ENCODE measurements at regions not wholly inside any gene's neighbourhood (a gene's known extent, or its start where the extent isn't known, plus 50 kb on each side); places are given as distances from the start of the nearest gene placed in this dataset.
"Not testable (repeated sequence)": the region's sequence is repeated elsewhere in the genome, so short reads cannot be mapped to it uniquely, and the experiment has no call there.

DNA sequence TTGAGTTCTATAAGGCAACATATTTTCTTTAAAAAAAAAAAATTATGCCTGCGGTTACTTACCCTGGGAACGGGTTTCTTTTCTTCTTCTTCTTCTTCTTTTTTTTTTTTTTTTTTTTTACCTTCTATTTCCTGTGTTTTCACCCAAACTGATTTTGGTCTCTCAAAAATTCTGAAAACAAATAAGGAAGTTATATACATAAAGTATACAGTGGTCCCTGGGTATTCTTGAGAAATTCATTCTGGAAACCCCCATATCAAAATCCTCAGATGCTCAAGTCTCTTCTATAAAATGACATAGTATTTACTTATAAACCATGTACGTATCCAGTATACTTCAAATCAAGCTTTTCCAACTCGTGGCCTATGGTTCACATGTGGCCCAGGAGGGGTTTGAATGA lies 326.7 kb downstream of the MAT2B start:
- no peaks in the 10 kb centered on the region for H3K27me3 Mint-ChIP-seq
- no peak for DNase-seq
- peaks cover 4% of the 10 kb centered on the region for H3K9me3 Mint-ChIP-seq
- no peak overlapping the region for H3K4me3 Mint-ChIP-seq
- CTCF ChIA-PET = no interaction called here
- no peaks in the 10 kb centered on the region for H3K4me1 Mint-ChIP-seq (ENCODE audit: low read depth)
- H3K27ac Mint-ChIP-seq = no peak overlapping the region
- H3K36me3 Mint-ChIP-seq = no peaks in the 10 kb centered on the region
- intact Hi-C loops (cut with micrococcal nuclease) = no loop called here
- POLR2A ChIA-PET = no interaction called here

DNA sequence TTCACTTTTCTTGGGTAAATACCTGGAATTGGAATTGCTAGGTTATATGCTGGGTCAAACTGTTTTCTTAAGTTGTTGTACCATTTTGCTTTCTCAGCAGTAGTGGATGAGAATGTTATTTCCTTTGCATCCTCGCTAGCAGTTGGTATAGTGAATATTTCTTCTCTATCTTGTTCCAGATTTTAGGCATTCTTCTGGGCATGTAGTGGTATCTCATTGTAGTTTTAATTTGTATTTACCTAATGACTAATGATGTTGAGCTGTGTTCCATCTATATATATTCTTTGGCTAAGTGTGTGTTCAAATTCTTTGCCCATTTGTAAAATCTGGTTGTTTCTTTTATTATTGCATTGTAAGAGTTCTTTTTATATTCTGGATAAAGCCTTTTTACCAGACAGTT lies 333.3 kb downstream of the MAT2B start:
- Mint-ChIP-seq H3K27ac (no peak overlapping the region), H3K4me1 (ENCODE audit: low read depth) (no peaks in the 10 kb centered on the region), H3K27me3 (no peaks in the 10 kb centered on the region), H3K36me3 (no peaks in the 10 kb centered on the region), H3K9me3 (no peaks in the 10 kb centered on the region), H3K4me3 (no peak overlapping the region)
- POLR2A ChIA-PET = no interaction called here
- intact Hi-C loops (cut with micrococcal nuclease) = no loop called here
- no peak for DNase-seq
- CTCF ChIA-PET = interaction anchor here (0.6 kb wide), 1 partner anchor 150 kb away, joined by 3 read pairs; no protein-coding TSS in a partner anchor

DNA sequence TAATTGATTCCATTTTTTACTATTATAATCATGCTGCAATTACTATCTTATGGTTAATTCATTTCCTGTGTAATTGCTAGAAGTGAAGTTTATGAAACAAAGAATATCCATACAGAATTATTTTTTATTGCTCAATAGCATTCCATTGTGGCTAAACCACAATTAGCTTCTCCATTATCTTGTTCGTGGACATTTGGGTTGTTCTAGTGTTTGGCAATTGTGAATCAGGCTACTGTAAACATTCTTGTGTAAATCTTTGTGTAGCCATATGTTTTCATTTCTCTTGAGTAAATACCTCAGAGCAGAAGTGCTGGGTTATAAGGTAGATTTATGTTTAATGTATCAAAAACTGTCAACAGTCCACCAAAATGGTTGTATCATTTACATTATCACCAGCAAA lies 341.1 kb downstream of the MAT2B start:
- ChIA-PET POLR2A (no interaction called here), CTCF (no interaction called here)
- Mint-ChIP-seq H3K9me3 (peaks cover 8% of the 10 kb centered on the region), H3K36me3 (no peaks in the 10 kb centered on the region), H3K4me3 (no peak overlapping the region), H3K4me1 (ENCODE audit: low read depth) (no peaks in the 10 kb centered on the region), H3K27me3 (no peaks in the 10 kb centered on the region), H3K27ac (no peak overlapping the region)
- DNase-seq = no peak
- intact Hi-C loops (cut with micrococcal nuclease) = no loop called here

DNA sequence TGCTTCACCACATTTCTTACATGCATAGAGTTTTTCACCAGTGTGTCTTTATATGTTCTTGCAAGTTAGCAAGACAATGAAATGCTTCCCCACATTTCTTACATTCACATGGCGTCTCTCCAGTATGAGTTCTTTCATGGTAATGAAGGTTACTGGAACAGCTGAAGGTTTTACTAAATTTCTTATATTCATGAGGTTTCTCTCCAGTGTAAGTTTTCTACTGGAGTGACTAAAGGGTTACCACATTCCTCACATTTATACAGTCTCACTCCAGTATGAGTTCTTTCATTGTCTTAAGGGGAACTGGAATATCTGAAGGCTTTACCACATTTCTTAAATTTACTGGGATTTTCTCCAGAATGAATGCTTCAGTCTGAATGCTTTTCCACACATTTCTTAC lies 350.3 kb downstream of the MAT2B start:
- Mint-ChIP-seq H3K9me3 (peaks cover 19% of the 10 kb centered on the region), H3K27ac (no peak overlapping the region), H3K27me3 (no peaks in the 10 kb centered on the region), H3K36me3 (no peaks in the 10 kb centered on the region), H3K4me3 (no peak overlapping the region), H3K4me1 (ENCODE audit: low read depth) (no peaks in the 10 kb centered on the region)
- intact Hi-C loops (cut with micrococcal nuclease) = no loop called here
- POLR2A ChIA-PET = no interaction called here
- no peak for DNase-seq
- CTCF ChIA-PET = no interaction called here

DNA sequence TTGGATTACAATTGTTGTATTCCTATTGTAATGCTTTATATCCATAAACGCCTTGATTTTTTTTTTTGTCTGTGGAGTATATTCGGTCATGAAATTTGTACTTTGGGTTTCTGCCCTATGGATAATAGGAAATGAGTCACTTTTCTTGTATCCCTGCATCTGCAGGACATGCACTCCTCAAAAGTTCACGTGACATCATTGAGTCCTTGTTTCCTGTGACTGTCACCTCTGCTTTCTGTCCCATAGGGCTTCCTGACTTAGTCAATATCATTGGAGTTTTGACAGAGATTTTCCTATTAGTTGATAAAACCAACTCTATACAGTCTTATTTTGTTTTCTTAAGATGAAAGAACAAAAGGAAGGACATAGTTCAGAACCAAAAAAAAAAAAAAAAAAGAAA lies 356.3 kb downstream of the MAT2B start:
- Mint-ChIP-seq H3K4me3 (no peak overlapping the region), H3K36me3 (no peaks in the 10 kb centered on the region), H3K9me3 (no peaks in the 10 kb centered on the region), H3K4me1 (ENCODE audit: low read depth) (no peaks in the 10 kb centered on the region), H3K27ac (no peak overlapping the region), H3K27me3 (no peaks in the 10 kb centered on the region)
- intact Hi-C loops (cut with micrococcal nuclease) = no loop called here
- ChIA-PET POLR2A (no interaction called here), CTCF (no interaction called here)
- no peak for DNase-seq

DNA sequence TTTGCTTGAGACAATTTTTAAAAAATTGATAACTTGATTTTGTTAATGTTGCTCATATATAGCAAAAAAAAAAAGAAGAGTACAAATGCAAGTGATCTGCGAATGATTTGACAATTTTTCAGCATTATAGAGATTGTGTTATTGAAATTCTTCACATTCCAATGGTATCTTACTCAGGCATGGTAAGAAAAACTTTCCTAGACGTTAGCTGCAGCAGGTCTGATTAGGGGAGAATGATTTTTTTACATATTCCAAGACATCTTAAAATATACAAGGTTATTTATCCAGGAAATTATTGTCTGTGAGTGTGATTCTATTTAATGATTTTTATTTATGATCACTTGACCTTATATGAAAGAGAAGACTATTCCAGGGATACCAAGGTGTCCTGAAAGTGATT lies 361.9 kb downstream of the MAT2B start:
- no peak for DNase-seq
- peaks cover under 1% of the 10 kb centered on the region for H3K9me3 Mint-ChIP-seq
- no peak overlapping the region for H3K4me3 Mint-ChIP-seq
- ChIA-PET POLR2A (no interaction called here), CTCF (no interaction called here)
- H3K36me3 Mint-ChIP-seq = no peaks in the 10 kb centered on the region
- no peaks in the 10 kb centered on the region for H3K27me3 Mint-ChIP-seq
- intact Hi-C loops (cut with micrococcal nuclease) = no loop called here
- no peak overlapping the region for H3K27ac Mint-ChIP-seq
- no peaks in the 10 kb centered on the region for H3K4me1 Mint-ChIP-seq (ENCODE audit: low read depth)

DNA sequence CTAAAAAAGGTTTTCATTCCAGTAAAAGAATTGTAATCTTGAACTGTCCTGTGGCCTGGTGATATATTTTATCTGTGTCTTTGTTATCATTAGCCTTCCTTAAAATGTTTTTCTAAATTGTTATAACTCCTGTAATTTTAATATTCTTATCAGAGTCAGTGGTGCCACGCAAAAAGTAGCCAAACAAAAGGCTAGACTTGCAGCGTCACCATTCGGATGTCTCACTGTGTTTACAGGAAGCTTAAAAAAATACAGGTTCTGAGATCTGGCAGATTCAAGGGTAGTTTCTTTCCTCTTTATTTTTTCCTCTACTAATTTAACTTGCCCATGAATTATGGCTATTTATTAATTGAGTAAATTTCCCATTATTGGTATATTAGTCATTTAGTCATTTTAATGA lies 362.3 kb downstream of the MAT2B start:
- intact Hi-C loops (cut with micrococcal nuclease) = no loop called here
- H3K27me3 Mint-ChIP-seq = no peaks in the 10 kb centered on the region
- CTCF ChIA-PET = no interaction called here
- H3K27ac Mint-ChIP-seq = no peak overlapping the region
- H3K4me3 Mint-ChIP-seq = no peak overlapping the region
- no peak for DNase-seq
- H3K36me3 Mint-ChIP-seq = no peaks in the 10 kb centered on the region
- POLR2A ChIA-PET = no interaction called here
- H3K9me3 Mint-ChIP-seq = peaks cover 3% of the 10 kb centered on the region
- no peaks in the 10 kb centered on the region for H3K4me1 Mint-ChIP-seq (ENCODE audit: low read depth)

DNA sequence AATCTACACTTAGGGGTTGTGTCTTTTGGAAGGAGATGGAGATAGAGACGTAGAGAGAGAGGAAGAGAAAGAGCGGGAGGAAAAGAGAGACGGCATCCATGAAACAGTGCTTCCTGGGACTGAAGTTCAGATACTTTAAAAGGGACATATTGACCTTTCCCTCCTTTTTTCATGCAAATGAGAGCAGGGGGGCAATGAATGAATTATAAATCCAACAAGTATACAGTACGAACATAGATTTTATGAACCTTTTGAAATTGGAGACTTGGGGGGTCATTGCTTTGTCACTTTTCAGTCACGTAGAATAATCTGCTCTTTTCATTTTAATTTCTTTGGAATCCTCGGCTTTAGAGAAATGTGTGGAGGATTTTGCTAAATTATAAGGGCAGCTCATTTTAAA lies 364.2 kb downstream of the MAT2B start:
- Mint-ChIP-seq H3K9me3 (peaks cover 3% of the 10 kb centered on the region), H3K36me3 (no peaks in the 10 kb centered on the region), H3K4me1 (ENCODE audit: low read depth) (no peaks in the 10 kb centered on the region), H3K4me3 (no peak overlapping the region), H3K27me3 (no peaks in the 10 kb centered on the region), H3K27ac (no peak overlapping the region)
- intact Hi-C loops (cut with micrococcal nuclease) = no loop called here
- DNase-seq = no peak
- ChIA-PET POLR2A (no interaction called here), CTCF (no interaction called here)

DNA sequence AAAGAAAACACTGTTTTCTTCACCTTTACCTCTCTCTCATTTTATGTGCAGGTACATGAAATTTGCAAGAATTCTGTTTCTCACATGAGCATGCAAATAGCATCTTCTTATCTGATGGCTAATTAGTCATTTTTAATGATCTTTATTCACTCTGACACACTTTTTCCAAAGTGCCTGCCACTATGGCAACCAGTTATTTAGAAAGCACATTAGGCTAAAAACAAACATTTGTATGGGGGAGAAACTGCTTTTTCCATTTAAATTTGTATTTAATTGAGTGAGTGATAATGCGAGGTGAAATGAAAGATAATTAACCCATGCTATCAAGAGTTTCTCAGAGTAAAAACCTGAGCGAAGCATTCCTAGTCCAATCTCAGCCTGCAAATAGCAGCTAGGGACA lies 365.0 kb downstream of the MAT2B start:
- DNase-seq = no peak
- Mint-ChIP-seq H3K4me3 (no peak overlapping the region), H3K9me3 (peaks cover 3% of the 10 kb centered on the region), H3K4me1 (ENCODE audit: low read depth) (no peaks in the 10 kb centered on the region), H3K27ac (no peak overlapping the region), H3K27me3 (no peaks in the 10 kb centered on the region), H3K36me3 (no peaks in the 10 kb centered on the region)
- intact Hi-C loops (cut with micrococcal nuclease) = no loop called here
- CTCF ChIA-PET = no interaction called here
- POLR2A ChIA-PET = no interaction called here

DNA sequence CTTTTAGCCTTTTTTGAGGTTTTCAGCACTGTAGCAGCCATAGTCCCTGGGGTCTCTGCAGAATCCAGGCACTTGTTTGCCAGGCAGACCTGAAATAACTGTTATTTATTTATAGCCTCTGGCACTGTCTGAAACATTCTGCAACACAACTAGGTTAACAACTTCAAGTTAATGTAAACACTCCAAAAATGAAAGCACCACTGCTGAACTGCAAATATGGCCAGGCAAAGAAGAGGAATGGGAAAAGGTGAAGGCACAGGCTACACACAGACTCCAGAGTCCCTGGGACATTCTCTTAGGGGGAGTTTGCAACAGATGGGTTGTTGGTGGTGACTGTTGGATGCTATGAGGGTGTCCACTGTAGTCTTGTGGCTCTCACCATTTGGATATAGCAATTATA lies 369.0 kb downstream of the MAT2B start:
- Mint-ChIP-seq H3K4me3 (no peak overlapping the region), H3K27me3 (no peaks in the 10 kb centered on the region), H3K4me1 (ENCODE audit: low read depth) (no peaks in the 10 kb centered on the region), H3K27ac (no peak overlapping the region), H3K36me3 (no peaks in the 10 kb centered on the region), H3K9me3 (peaks cover 3% of the 10 kb centered on the region)
- intact Hi-C loops (cut with micrococcal nuclease) = no loop called here
- no peak for DNase-seq
- POLR2A ChIA-PET = no interaction called here
- CTCF ChIA-PET = interaction anchor here (0.7 kb wide), 1 partner anchor 23 kb away, joined by 3 read pairs; no protein-coding TSS in a partner anchor

DNA sequence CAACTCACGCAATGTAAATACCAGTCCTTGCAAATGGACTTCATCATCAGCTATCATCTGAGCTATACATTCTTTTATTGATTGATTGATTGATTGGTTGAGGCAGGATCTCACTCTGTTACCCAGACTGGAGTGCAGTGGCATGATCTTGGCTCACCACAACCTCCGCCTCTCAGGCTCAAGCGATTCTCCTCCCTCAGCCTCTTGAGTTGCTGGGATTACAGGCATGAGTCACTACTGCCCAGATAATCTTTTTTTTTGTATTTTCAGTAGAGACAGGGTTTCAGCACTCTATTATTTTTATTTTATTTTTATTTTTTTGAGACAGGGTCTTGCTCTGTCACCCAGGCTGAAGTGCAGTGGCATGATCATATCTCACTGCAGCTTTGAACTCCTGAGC lies 369.5 kb downstream of the MAT2B start:
- CTCF ChIA-PET; H3K4me1 Mint-ChIP-seq (ENCODE audit: low read depth); DNase-seq; H3K27ac Mint-ChIP-seq; intact Hi-C loops (cut with micrococcal nuclease); H3K9me3 Mint-ChIP-seq; H3K27me3 Mint-ChIP-seq; H3K4me3 Mint-ChIP-seq; H3K36me3 Mint-ChIP-seq; POLR2A ChIA-PET: not testable (repeated sequence)

DNA sequence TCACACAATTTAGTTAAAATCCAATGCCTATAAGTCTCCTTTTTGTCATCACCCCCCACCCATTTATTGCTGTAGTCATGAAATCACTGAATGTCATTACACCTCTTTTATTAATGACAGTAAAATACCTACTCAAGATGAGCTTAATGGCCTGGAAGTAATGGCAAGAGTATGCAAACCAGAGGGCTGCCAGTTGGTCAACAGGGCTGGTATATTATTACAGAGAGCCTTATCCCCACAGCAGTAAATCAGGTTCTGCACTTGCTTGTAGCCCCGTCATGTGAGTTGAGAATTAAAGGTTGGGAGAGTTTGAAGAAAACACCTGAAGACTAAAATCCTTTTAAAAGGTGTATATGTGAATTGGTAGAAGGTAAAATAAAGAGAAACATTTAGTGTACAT lies 372.4 kb downstream of the MAT2B start:
- intact Hi-C loops (cut with micrococcal nuclease) = no loop called here
- ChIA-PET CTCF (no interaction called here), POLR2A (no interaction called here)
- Mint-ChIP-seq H3K9me3 (no peaks in the 10 kb centered on the region), H3K36me3 (no peaks in the 10 kb centered on the region), H3K4me3 (no peak overlapping the region), H3K4me1 (ENCODE audit: low read depth) (no peaks in the 10 kb centered on the region), H3K27me3 (no peaks in the 10 kb centered on the region), H3K27ac (no peak overlapping the region)
- DNase-seq = no peak

DNA sequence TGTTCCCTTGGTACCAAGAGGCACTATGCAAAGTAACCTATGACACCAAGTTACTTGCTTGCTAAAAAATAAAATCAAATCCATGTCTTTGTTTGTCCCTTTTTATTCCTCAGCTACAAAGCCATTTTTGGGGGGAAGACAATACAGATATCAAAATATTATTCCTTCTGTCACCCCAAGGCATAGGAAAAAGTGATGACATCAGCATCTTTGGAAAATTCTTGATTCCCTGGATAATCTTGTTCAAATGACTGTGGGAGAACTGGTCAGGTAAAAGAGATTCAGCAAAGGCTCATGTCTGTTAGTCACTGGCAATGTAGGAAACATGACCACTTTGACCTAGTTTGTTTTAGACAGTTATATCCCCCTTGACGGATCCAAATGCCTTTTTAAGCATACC lies 373.1 kb downstream of the MAT2B start:
- H3K4me3 Mint-ChIP-seq = no peak overlapping the region
- CTCF ChIA-PET = no interaction called here
- no peaks in the 10 kb centered on the region for H3K36me3 Mint-ChIP-seq
- intact Hi-C loops (cut with micrococcal nuclease) = no loop called here
- H3K27ac Mint-ChIP-seq = no peak overlapping the region
- H3K4me1 Mint-ChIP-seq (ENCODE audit: low read depth) = no peaks in the 10 kb centered on the region
- no peaks in the 10 kb centered on the region for H3K9me3 Mint-ChIP-seq
- no peak for DNase-seq
- POLR2A ChIA-PET = no interaction called here
- no peaks in the 10 kb centered on the region for H3K27me3 Mint-ChIP-seq

DNA sequence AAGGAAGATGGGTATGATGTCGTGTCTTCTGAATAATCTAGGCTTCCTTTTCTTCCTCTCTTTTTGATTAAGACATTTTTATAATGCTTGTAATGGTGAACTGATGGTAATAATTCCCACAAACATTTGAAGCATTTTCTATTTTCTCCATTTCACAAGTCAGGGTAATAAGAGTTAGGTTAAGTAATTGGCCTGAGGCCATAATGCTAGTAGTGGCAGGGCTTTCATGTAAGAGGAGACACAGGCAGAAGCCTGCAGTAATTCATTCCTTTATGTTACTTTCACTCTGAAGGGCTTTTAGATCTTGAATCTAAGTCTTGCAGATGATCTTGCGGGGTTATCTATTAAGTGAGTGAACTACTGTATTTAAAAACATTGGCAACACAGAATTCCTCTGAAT lies 374.9 kb downstream of the MAT2B start:
- no peak overlapping the region for H3K4me3 Mint-ChIP-seq
- DNase-seq = no peak
- no peaks in the 10 kb centered on the region for H3K36me3 Mint-ChIP-seq
- POLR2A ChIA-PET = no interaction called here
- intact Hi-C loops (cut with micrococcal nuclease) = no loop called here
- CTCF ChIA-PET = no interaction called here
- H3K4me1 Mint-ChIP-seq (ENCODE audit: low read depth) = no peaks in the 10 kb centered on the region
- H3K9me3 Mint-ChIP-seq = no peaks in the 10 kb centered on the region
- no peak overlapping the region for H3K27ac Mint-ChIP-seq
- H3K27me3 Mint-ChIP-seq = no peaks in the 10 kb centered on the region
